B cell (primary cell): ENCODE measurements at regions not wholly inside any gene's neighbourhood (a gene's known extent, or its start where the extent isn't known, plus 50 kb on each side); places are given as distances from the start of the nearest gene placed in this dataset.

ENCODE experiments used
- ATAC-seq: fragments of 200-7000 bp; cut with Tn5 transposase; one replicate; pipeline ENCODE4 v1.10.0; 2021; ENCODE audit warnings: low read depth, mild to moderate bottlenecking, moderate number of reproducible peaks, moderate library complexity
- CTCF ChIA-PET: fragments of 350-600 bp; sonication (Branson Sonifier 250); formaldehyde crosslinking; loops from one replicate; lab custom pipeline; 2021; ENCODE audit warnings: antibody characterized with exemption, inconsistent platforms; lab: Charles Lee
- POLR2A ChIA-PET: fragments of 350-600 bp; sonication (Branson Sonifier 250); formaldehyde crosslinking; loops from one replicate; lab custom pipeline; 2021; ENCODE audit warnings: antibody characterized with exemption; lab: Charles Lee
- DNase-seq: peaks from one replicate; pipeline ENCODE4 v3.0.0; 2013
- H2AFZ ChIP-seq: 2 replicates; pipeline ENCODE4 v1.6.1; 2012; ENCODE audit warnings: mild to moderate bottlenecking, low read depth, low read length; ENCODE audit not compliant: insufficient read depth, poor library complexity, severe bottlenecking
- H3K27ac ChIP-seq, 2 donors: 1 replicate in 1 of 2; 2 replicates in 1 of 2; pipeline ENCODE4 v1.5.1; 2012 to 2013; ENCODE audit warnings: low read length in 2 of 2, mild to moderate bottlenecking in 2 of 2, moderate library complexity in 1 of 2
- H3K27me3 ChIP-seq, 4 experiments: fragments of 200-600 bp in 1 of 4; sonication (generic) in 1 of 4; replicated peaks in 1 of 4; 1 replicate in 2 of 4; 2 replicates in 2 of 4; pipeline versions ENCODE4 v1.6.1 to v1.7.0; 2013 to 2016; ENCODE audit warnings: low read length in 3 of 4, mild to moderate bottlenecking in 2 of 4, mixed read lengths in 1 of 4, moderate library complexity in 1 of 4; ENCODE audit not compliant: insufficient read depth in 4 of 4, control insufficient read depth in 3 of 4; ENCODE audit errors: control extremely low read depth in 1 of 4
- H3K36me3 ChIP-seq, 2 experiments: replicated peaks in 1 of 2; 1 replicate in 1 of 2; 2 replicates in 1 of 2; pipeline versions ENCODE4 v1.6.1 to v1.7.1; 2013; ENCODE audit warnings: low read length in 1 of 2; ENCODE audit not compliant: insufficient read depth in 2 of 2, control insufficient read depth in 1 of 2; ENCODE audit errors: control extremely low read depth in 1 of 2, extremely low read depth in 1 of 2
- H3K4me1 ChIP-seq, 2 donors: fragments of 200-600 bp in 1 of 2; sonication (generic) in 1 of 2; 1 replicate in 1 of 2; 2 replicates in 1 of 2; pipeline versions ENCODE4 v1.5.1 to v1.6.1; 2013 to 2017; ENCODE audit warnings: low read length in 2 of 2; ENCODE audit not compliant: control insufficient read depth in 2 of 2, insufficient read depth in 2 of 2
- H3K4me2 ChIP-seq: replicated peaks from 2 replicates; pipeline ENCODE3; 2012; ENCODE audit warnings: mild to moderate bottlenecking, low read depth, low read length; ENCODE audit not compliant: poor library complexity, severe bottlenecking
- H3K4me3 ChIP-seq, 5 experiments: fragments of 200-600 bp in 1 of 5; sonication (generic) in 1 of 5; 1 replicate in 3 of 5; 2 replicates in 2 of 5; pipeline versions ENCODE4 v1.5.1 to v1.7.0; 2011 to 2016; ENCODE audit warnings: low read length in 4 of 5, mild to moderate bottlenecking in 4 of 5, low read depth in 2 of 5, control low read depth in 1 of 5, moderate library complexity in 1 of 5; ENCODE audit not compliant: insufficient read depth in 1 of 5; ENCODE audit errors: control extremely low read depth in 1 of 5, extremely low read depth in 1 of 5
- H3K79me2 ChIP-seq: fragments of 200-600 bp; sonication (generic); one replicate; pipeline ENCODE4 v1.6.0; 2016; ENCODE audit warnings: low read length; ENCODE audit not compliant: control insufficient read depth, insufficient read depth
- H3K9ac ChIP-seq: fragments of 200-600 bp; sonication (generic); 2 replicates; pipeline ENCODE4 v1.6.1; 2017; ENCODE audit warnings: mild to moderate bottlenecking, low read length, moderate library complexity
- H3K9me3 ChIP-seq, 3 donors: one replicate each; pipeline versions ENCODE4 v1.6.1 to v1.7.1; 2013; ENCODE audit warnings: low read length in 2 of 3; ENCODE audit not compliant: control insufficient read depth in 2 of 3, insufficient read depth in 1 of 3; ENCODE audit errors: control extremely low read depth in 1 of 3
- H4K20me1 ChIP-seq: 2 replicates; pipeline ENCODE4 v1.6.0; 2012; ENCODE audit warnings: mild to moderate bottlenecking, low read length; ENCODE audit not compliant: insufficient read depth, control insufficient read depth, poor library complexity, severe bottlenecking
- H3K27ac Mint-ChIP-seq: one replicate; pipeline ENCODE4 v1.8.0; 2021; ENCODE audit warnings: mixed read lengths
- H3K27me3 Mint-ChIP-seq: one replicate; pipeline ENCODE4 v1.8.0; 2021; ENCODE audit warnings: mixed read lengths
- H3K4me1 Mint-ChIP-seq: one replicate; pipeline ENCODE4 v1.8.0; 2021; ENCODE audit warnings: mixed read lengths
- H3K4me3 Mint-ChIP-seq: one replicate; pipeline ENCODE4 v1.8.0; 2021; ENCODE audit warnings: mixed read lengths
- H3K9me3 Mint-ChIP-seq: one replicate; pipeline ENCODE4 v1.8.0; 2022; ENCODE audit warnings: mixed read lengths; ENCODE audit not compliant: insufficient read depth
- CTCF ChIP-seq: fragments of 200-600 bp; IDR thresholded peaks from one replicate; pipeline ENCODE4 v1.8.0; 2022; ENCODE audit warnings: antibody characterized with exemption, mild to moderate bottlenecking
- EZH2 ChIP-seq: IDR thresholded peaks from 2 replicates; pipeline ENCODE4 v1.6.1; 2012; ENCODE audit warnings: borderline replicate concordance, low read depth, mild to moderate bottlenecking, moderate library complexity, low read length; ENCODE audit not compliant: insufficient read depth, poor library complexity, severe bottlenecking
- WGBS: methylation state at CpG from one replicate; pipeline ENCODE4 v1.1.5; 2013; ENCODE audit warnings: missing lambda C conversion rate; ENCODE audit not compliant: insufficient coverage; 5-methylcytosine and 5-hydroxymethylcytosine counted together
- intact Hi-C: fragments of 100-400 bp; cut with micrococcal nuclease; formaldehyde crosslinking; loops from one replicate; pipeline ENCODE4 v1.10.0; 2022

DNA sequence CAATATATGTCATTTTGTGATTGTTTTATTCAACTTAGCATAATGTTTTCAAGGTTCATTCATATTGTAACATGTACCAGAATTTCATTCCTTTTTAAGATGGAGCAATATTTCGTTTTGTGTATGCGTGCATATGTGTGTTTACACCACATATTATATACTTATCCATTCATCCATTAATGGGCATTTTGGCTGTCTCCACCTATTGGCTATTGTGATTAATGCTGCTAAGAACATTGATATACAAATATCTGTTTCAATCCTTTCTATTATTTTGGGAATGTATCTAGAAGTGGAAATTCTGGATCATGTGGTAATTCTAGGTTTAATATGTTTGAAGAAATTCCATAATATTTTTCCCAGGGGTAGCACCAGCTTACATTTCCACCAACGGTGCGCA lies 403.9 kb upstream of the LMCD1 start:
- WGBS, result no CpG with 5 or more reads among the region's 4 CpGs
- intact Hi-C loops, result no loop called here
- DNase-seq (no peak), ATAC-seq (no peak)
- Histone ChIP-seq H3K9ac (no peak overlapping the region), H3K4me3 (no peak overlapping the region), H3K4me1 (no peaks in the 10 kb centered on the region), H3K79me2 (no peaks in the 10 kb centered on the region), H4K20me1 (no peaks in the 10 kb centered on the region), H3K27me3 (no peaks in the 10 kb centered on the region), H3K27ac (no peak overlapping the region), H3K4me2 (no peak overlapping the region), H3K9me3 (no peaks in the 10 kb centered on the region), H3K36me3 (no peaks in the 10 kb centered on the region), H2AFZ (no peak overlapping the region)
- TF ChIP-seq EZH2 (no peak), CTCF (no peak)
- H3K4me3 Mint-ChIP-seq, result no peak overlapping the region
- peaks cover 2% of the 10 kb centered on the region for H3K27me3 Mint-ChIP-seq
- CTCF ChIA-PET, result no interaction called here
- no peaks in the 10 kb centered on the region for H3K4me1 Mint-ChIP-seq
- no peak overlapping the region for H3K27ac Mint-ChIP-seq
- H3K9me3 Mint-ChIP-seq, result no peaks in the 10 kb centered on the region
- POLR2A ChIA-PET, result no interaction called here

- POLR2A ChIA-PET, result no interaction called here
- Histone ChIP-seq H4K20me1 (no peaks in the 10 kb centered on the region), H3K4me2 (no peak overlapping the region), H3K79me2 (no peaks in the 10 kb centered on the region), H2AFZ (no peak overlapping the region), H3K27ac (no peak overlapping the region), H3K27me3 (no peaks in the 10 kb centered on the region), H3K36me3 (no peaks in the 10 kb centered on the region), H3K4me3 (no peak overlapping the region), H3K9me3 (no peaks in the 10 kb centered on the region), H3K4me1 (no peaks in the 10 kb centered on the region), H3K9ac (no peak overlapping the region)
- ATAC-seq (no peak), DNase-seq (no peak)
- H3K9me3 Mint-ChIP-seq, result no peaks in the 10 kb centered on the region
- no peak overlapping the region for H3K4me3 Mint-ChIP-seq
- no CpG with 5 or more reads among the region's 3 CpGs for WGBS
- no peak for TF ChIP-seq CTCF
- no peak for TF ChIP-seq EZH2
- H3K4me1 Mint-ChIP-seq, result no peaks in the 10 kb centered on the region
- CTCF ChIA-PET, result no interaction called here
- no peak overlapping the region for H3K27ac Mint-ChIP-seq
- intact Hi-C loops, result no loop called here
- peaks cover 3% of the 10 kb centered on the region for H3K27me3 Mint-ChIP-seq
Measured at GRCh38 chr3:8103954-8104353, 397.7 kb upstream of the LMCD1 start.
